ENCODE measurements at regions not wholly inside any gene's neighbourhood (a gene's known extent, or its start where the extent isn't known, plus 50 kb on each side); places are given as distances from the start of the nearest gene placed in this dataset.

DNA sequence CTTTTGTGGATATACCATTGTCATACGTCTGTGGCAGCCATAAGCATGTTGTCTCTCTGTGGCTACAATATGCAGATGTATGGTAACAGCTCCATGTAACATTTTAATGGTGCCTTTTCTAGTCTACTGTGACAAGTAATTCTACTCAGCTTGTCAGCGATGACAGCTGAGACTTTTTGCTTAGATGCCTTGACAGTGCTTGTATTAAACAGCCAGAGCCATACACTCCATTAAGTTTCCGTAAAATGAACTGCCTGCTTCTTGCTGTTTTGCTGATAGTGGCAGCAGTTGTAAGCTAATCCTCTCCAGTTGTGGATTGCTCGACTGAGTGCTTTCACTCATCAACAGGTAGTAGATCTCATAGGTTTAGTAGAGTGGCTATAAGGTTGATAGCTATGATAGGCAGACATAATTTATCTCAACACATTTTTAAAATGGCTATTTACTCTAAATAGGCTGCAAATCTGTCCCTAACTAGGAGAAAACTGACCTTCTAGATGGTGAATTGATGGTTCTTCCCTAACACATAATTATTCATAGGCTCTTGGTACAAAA is 260.2 kb upstream of the NAALADL2 start:
- no peaks in the 10 kb centered on the region for H3F3A ChIP-seq (ENCODE audit: insufficient read depth)
- no peak overlapping the region for H3K4me3 ChIP-seq (ENCODE audit: insufficient read depth, low read length, poor library complexity, severe bottlenecking)
- no peak overlapping the region for H3K4me2 ChIP-seq (ENCODE audit: low read depth, low read length, poor library complexity, severe bottlenecking)
- H3K36me3 ChIP-seq (ENCODE audit: low read length), result no peaks in the 10 kb centered on the region
- no peak overlapping the region for H3K27ac ChIP-seq (ENCODE audit: low read depth, low read length)
- H2AFZ ChIP-seq (ENCODE audit: low read depth, low read length, severe bottlenecking), result no peak overlapping the region
- no peaks in the 10 kb centered on the region for H3K9me2 ChIP-seq (replicated peaks; ENCODE audit: insufficient read depth, low read length)
- no peak overlapping the region for H3K9ac ChIP-seq (ENCODE audit: low read length)
- H3K27me3 ChIP-seq (ENCODE audit: low read length), result no peaks in the 10 kb centered on the region
- no peaks in the 10 kb centered on the region for H3K79me2 ChIP-seq (ENCODE audit: insufficient read depth, low read length)
- no peaks in the 10 kb centered on the region for H4K20me1 ChIP-seq (ENCODE audit: low read depth, low read length)
- TF ChIP-seq EZH2phosphoT487 (conservative IDR thresholded peaks at IDR 0.05; ENCODE audit: low read length), result no peak
- TF ChIP-seq, protein P1, sequence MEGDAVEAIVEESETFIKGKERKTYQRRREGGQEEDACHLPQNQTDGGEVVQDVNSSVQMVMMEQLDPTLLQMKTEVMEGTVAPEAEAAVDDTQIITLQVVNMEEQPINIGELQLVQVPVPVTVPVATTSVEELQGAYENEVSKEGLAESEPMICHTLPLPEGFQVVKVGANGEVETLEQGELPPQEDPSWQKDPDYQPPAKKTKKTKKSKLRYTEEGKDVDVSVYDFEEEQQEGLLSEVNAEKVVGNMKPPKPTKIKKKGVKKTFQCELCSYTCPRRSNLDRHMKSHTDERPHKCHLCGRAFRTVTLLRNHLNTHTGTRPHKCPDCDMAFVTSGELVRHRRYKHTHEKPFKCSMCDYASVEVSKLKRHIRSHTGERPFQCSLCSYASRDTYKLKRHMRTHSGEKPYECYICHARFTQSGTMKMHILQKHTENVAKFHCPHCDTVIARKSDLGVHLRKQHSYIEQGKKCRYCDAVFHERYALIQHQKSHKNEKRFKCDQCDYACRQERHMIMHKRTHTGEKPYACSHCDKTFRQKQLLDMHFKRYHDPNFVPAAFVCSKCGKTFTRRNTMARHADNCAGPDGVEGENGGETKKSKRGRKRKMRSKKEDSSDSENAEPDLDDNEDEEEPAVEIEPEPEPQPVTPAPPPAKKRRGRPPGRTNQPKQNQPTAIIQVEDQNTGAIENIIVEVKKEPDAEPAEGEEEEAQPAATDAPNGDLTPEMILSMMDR (IDR thresholded peaks at IDR 0.05; ENCODE audit: insufficient read depth, low read length, poor library complexity, severe bottlenecking), result no peak
- H3K9me3 ChIP-seq (ENCODE audit: insufficient read depth, low read length), result no peaks in the 10 kb centered on the region

DNA sequence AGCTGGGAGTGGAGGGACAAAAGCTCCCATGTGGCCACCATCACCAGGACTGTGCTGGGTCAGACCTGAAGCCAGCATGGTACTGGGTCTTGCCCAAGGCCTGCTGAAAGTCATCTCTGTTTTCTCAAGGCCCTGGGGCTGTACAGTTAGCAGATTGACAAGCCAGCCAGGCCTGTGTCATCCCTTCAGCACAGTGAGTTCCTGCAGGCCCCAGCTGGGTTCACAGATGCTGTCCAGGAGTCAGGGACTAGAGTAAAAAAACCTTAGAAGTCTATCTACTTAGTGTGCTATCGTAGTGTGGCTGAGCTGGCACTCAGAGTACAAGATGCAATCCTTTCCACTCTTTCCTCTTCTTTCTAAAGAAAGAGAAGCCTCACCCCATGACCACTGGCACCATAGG is 246.0 kb upstream of the NAALADL2 start:
- H3K36me3 ChIP-seq (ENCODE audit: low read length), result no peaks in the 10 kb centered on the region
- no peaks in the 10 kb centered on the region for H3K27me3 ChIP-seq (ENCODE audit: low read length)
- no peaks in the 10 kb centered on the region for H3K9me3 ChIP-seq (ENCODE audit: insufficient read depth, low read length)
- no peak overlapping the region for H3K4me3 ChIP-seq (ENCODE audit: insufficient read depth, low read length, poor library complexity, severe bottlenecking)
- H3K9me2 ChIP-seq (replicated peaks; ENCODE audit: insufficient read depth, low read length), result no peaks in the 10 kb centered on the region
- H2AFZ ChIP-seq (ENCODE audit: low read depth, low read length, severe bottlenecking), result no peak overlapping the region
- no peak overlapping the region for H3K9ac ChIP-seq (ENCODE audit: low read length)
- no peak overlapping the region for H3K27ac ChIP-seq (ENCODE audit: low read depth, low read length)
- H3K79me2 ChIP-seq (ENCODE audit: insufficient read depth, low read length), result no peaks in the 10 kb centered on the region
- no peaks in the 10 kb centered on the region for H4K20me1 ChIP-seq (ENCODE audit: low read depth, low read length)
- TF ChIP-seq, protein P1 (IDR thresholded peaks at IDR 0.05; ENCODE audit: insufficient read depth, low read length, poor library complexity, severe bottlenecking), result no peak
- no peak for TF ChIP-seq EZH2phosphoT487 (conservative IDR thresholded peaks at IDR 0.05; ENCODE audit: low read length)
- H3F3A ChIP-seq (ENCODE audit: insufficient read depth), result no peaks in the 10 kb centered on the region
- no peak overlapping the region for H3K4me2 ChIP-seq (ENCODE audit: low read depth, low read length, poor library complexity, severe bottlenecking)

DNA sequence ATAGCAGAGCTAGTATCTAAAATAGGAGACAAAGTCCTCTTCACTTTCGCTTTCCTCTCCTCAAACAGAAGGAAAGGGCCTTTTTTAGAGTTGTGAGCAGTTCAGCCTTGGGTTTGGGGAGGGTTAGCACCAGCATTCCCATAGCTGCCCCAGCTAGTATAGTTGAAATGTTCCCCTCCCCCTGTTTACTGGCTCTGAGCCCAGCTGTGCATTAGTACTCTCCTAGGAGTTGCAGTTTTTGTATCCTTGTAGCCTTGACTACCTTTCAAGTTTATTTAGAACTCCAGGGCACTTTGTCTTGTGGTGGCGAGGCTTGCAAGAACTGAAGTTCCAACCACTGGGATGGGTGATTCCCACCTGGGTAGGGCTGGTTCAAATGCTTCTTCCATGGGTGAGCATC is 245.1 kb upstream of the NAALADL2 start:
- Histone ChIP-seq H3K27me3 (ENCODE audit: low read length) (no peaks in the 10 kb centered on the region), H3K36me3 (ENCODE audit: low read length) (no peaks in the 10 kb centered on the region), H3K4me3 (ENCODE audit: insufficient read depth, low read length, poor library complexity, severe bottlenecking) (no peak overlapping the region), H3K9ac (ENCODE audit: low read length) (no peak overlapping the region), H3K79me2 (ENCODE audit: insufficient read depth, low read length) (no peaks in the 10 kb centered on the region), H2AFZ (ENCODE audit: low read depth, low read length, severe bottlenecking) (no peak overlapping the region), H3F3A (ENCODE audit: insufficient read depth) (no peaks in the 10 kb centered on the region), H3K9me2 (replicated peaks; ENCODE audit: insufficient read depth, low read length) (no peaks in the 10 kb centered on the region), H4K20me1 (ENCODE audit: low read depth, low read length) (no peaks in the 10 kb centered on the region), H3K9me3 (ENCODE audit: insufficient read depth, low read length) (no peaks in the 10 kb centered on the region), H3K27ac (ENCODE audit: low read depth, low read length) (no peak overlapping the region), H3K4me2 (ENCODE audit: low read depth, low read length, poor library complexity, severe bottlenecking) (no peak overlapping the region)
- TF ChIP-seq, protein P1 (IDR thresholded peaks at IDR 0.05; ENCODE audit: insufficient read depth, low read length, poor library complexity, severe bottlenecking), result no peak
